ENCODE measurements at regions not wholly inside any gene's neighbourhood (a gene's known extent, or its start where the extent isn't known, plus 50 kb on each side); places are given as distances from the start of the nearest gene placed in this dataset.

DNA sequence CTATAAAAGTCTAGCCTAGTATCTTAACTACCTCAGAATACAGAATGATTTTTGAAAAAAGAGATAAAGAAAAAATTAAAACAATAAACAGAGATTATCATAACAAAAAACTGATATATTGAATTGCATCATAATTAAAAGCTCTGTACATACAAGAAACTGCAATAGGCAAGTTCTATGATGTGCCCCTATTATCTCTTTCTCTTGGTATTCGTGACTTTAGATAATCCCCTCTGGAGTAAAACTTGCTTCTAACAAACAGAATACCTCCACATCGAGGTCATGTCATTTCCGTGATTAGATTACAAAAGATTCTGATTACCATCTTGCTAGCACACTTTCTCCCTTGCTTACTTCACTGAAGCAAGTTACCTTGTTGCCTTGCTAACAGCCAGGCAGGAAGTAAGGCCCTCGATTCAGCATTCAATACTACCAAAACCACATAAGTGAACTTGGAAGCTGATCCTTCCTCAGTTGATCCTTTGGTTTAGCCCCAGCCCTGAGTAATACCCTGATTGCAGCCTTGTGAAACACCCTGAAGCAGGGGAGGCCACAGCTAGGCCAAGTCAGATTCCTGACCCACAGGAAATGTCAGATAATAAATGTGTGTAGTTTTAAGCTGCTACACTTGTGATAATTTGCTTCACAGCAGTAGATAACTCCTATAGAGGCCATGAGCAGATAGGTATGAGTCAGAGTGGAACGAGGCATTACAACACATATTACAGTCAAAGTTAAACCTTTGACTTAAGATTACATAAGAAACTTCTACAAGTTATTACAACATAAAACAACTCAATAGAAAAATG, 53.7 kb upstream of the TMX4 start:
- DNase-seq: peak; percentile 69

DNA sequence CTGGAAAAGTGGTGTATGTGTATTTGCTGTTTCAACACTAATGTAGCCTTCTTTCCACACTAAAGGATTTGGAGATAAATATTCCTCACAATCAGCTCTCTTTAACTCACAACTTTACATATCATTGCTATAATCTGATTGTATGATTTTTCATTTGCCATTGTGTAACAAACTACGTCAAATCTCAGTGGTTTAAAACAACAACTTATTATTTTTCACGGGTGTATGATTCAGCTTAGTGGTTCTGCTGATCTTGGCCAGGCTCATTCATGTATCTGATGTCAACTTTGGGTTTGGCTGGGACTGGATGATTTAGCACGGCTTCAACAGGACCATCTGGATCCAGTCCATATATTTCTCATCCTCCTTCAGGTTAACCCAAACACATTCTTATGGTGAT, 55.4 kb upstream of the TMX4 start:
- no peak for DNase-seq

DNA sequence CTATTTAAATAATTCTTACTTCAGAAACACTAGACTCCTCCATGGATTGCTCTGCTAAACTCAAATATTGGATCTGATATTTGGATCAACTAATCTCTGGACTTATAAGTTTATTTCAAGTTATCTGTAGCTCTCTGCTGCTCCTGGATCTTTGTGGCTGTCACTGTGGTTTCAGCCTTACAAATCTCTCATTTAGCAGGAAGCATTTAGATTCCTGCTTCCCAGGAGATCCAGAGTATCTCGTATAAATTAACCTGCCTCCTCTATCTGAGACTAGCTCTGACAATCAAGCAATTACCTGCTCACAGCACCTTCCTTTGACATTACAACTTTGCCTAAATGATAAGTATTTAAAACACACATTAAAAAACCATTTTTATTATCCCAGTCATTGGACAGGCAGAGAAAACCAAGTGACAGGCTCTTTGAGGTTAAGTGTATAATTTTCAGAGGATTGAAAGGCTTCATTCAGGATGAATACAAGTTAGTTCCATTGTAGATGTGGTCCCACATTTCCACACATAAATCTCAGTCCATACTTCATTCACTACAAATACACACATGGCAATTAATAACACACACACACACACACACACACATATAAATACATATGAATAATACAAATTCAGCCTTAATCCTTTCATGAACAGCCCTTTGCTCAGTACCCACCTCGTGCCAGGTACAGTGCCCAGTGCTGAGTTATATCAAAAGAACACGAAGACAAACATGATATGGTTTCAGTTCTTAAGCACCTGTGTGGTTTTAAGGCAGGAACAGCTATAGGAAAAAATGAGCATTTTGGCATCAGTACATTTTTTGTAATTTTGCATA, 55.5 kb upstream of the PLCB1 start:
- DNase-seq: no peak

DNA sequence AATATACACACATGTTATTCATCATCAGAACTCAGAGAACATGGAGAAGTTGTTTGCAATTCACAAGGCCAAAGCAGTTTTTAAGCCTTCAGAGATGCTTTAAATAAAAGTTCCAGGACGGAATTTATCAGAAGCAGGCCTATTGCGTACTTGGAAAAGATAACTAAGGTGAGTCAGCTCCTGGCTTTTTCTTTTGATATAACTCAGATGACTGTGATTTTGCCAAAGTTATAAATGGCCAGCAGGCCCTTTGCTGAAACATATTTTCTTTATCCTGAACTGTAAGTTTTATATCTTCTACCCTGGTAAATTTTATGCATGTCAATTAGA, 55.0 kb upstream of the PLCB1 start:
- no peak for DNase-seq

DNA sequence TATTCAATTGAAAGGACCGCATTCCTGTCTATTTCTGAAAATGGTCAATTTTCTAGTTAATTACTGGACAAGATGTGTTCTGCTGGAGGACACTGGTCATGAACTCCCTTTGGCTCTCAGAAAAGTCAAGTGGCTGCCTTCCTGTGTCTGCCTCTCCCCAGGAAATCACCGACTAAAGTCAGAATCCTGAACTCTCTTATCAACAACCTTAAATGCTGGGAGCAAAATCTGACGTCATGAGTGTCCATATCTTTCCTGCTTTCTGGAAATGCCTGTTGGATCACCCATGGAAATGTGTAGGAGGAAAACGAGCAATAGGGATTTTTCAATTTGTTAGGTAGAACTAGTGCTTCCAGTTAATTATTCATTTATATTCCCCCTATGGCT, 53.5 kb upstream of the PLCB1 start:
- no peak for DNase-seq

DNA sequence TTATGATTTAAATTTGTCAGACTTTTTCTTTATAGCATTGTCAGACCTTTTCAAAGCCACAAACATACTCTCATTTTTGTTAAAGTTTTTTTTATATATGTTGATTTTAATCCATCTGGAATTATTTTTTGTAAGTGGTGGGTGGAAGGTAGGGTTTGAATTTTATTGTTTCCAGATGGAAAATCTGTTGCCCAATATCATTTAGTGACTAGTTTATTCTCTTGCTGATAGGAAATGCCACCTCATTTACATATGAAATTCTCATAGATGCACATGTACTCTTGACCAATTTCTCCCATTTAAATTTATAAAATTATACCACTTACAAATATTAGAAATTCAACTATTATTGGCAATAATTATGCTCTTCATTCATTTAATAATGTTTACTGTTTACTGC, 52.1 kb upstream of the PLCB1 start:
- no peak for DNase-seq

DNA sequence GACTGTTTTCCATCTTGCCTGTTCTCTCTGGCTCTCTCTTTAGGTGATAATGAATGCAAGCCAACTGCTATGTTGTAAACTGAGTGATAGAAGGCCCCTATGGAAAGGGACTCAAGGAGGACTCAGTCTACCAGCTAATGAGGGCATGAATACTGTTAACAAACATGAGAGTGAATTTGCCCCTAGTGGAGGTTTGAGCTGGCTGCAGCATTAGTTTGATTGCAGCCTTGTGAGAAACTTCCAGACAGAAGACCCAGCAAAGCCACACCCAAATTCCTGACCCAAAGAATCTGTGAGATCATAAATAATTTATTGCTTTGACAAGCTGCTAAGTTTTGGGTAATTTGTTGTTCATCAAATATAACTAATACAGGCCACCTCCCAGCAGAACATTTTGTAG, 50.0 kb upstream of the PLCB1 start:
- no peak for DNase-seq

Measured in suppressor macrophage treated with lipopolysaccharide for 4 hours (primary cell).